Superior temporal gyrus (tissue), 1 donor: ENCODE measurements at regions not wholly inside any gene's neighbourhood (a gene's known extent, or its start where the extent isn't known, plus 50 kb on each side); places are given as distances from the start of the nearest gene placed in this dataset.

ENCODE experiments used
- DNase-seq: peaks from one replicate; pipeline ENCODE4 v3.0.0-alpha.2; 2016; ENCODE audit errors: extremely low spot score

DNA sequence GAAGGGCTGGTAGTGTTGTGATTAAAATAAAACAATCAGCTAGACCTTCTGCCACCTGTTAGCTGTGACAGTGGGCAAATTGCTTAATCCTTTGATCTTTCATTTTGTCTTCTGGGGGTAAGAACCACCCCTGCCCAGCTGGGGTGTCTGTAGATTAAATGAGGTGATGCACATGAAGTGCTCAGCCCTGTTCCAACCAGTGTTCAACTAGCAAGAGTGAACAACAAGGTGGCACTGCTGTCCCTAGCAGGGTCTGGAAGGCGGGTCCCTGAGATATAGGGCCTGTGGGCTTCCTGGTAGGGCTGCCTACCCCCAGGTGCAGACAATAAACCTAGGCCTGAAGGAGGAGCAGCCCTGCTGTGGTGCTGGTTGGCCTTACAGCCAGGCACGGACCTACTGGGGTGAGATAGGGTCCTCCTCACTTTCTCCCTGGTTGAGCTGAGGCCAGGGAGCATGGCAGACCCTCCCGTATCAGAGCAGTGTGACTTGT lies 60.6 kb downstream of the ARL6IP4 start:
- no peak for DNase-seq

DNA sequence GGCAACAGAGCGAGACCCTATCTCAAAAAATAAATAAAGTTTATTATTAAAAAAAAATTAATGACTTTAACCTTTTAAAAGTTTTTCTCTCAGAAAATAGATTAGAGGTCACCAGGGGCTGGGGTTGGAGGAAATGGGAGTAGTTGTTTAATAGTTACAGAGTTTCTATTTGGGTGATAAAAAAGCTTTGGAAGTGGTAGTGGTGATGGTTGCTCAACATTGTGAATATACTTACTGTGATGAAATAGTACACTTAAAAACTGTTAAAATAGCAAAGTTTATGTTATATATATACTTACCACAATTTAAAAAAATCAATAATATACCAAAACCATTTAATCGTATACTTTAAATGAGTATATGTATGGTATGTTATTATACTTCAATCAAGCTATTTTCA lies 59.6 kb downstream of the ARL6IP4 start:
- DNase-seq, result no peak

DNA sequence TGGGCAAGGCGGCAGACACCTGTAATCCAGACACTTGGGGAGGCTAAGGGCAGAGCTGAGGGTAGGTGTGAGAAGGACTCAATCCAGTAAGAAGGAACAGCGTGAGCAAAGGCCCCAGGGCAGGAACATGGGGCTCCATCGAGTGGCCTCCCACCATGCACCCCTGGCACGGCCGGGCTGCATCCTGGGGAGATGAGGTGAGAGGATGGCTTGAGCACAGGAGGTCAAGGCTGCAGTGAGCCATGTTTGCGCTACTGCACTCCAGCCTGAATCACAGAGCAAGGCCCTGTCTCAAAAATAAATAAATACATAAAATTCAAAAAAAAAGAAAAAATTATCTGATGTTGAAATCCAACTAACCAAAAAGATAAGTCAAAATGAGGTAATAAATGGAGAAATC lies 58.5 kb downstream of the ARL6IP4 start:
- DNase-seq, result no peak

DNA sequence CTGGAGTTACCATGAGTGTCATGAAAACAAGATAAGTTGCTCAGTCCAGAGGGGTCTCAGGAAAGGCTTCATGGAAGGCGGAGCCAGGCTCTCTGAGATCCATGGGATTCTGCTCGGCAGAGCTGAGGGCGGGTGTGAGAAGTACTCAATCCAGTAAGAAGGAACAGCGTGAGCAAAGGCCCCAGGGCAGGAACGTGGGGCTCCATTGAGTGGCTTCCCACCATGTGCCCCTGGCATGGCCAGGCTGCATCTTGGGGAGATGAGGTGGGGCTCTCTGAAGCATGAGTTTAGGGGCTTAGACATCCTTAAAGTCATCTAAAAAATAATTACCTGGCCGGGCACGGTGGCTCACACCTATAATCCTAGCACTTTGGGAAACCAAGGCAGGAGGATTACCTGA lies 58.0 kb downstream of the ARL6IP4 start:
- DNase-seq, result no peak

DNA sequence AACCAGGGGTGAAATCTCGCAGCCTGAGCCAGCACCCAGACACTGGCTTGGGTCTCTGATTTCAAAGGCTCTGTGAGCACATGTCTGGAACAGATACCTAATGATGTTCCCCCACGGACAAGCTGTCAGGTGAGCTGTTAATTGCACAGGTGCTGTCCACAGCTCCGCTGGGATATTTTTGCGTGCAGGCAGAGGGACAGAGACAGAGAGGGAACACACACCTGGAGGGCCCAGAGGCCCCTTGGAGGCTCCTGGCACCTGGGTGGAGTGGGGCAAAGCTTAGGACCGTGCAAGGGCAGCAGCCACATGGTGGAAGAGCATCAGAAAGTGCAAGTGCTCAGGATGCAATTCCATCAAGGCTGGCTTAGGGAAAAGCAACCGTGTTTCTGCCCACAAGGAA lies 57.3 kb downstream of the ARL6IP4 start:
- no peak for DNase-seq

DNA sequence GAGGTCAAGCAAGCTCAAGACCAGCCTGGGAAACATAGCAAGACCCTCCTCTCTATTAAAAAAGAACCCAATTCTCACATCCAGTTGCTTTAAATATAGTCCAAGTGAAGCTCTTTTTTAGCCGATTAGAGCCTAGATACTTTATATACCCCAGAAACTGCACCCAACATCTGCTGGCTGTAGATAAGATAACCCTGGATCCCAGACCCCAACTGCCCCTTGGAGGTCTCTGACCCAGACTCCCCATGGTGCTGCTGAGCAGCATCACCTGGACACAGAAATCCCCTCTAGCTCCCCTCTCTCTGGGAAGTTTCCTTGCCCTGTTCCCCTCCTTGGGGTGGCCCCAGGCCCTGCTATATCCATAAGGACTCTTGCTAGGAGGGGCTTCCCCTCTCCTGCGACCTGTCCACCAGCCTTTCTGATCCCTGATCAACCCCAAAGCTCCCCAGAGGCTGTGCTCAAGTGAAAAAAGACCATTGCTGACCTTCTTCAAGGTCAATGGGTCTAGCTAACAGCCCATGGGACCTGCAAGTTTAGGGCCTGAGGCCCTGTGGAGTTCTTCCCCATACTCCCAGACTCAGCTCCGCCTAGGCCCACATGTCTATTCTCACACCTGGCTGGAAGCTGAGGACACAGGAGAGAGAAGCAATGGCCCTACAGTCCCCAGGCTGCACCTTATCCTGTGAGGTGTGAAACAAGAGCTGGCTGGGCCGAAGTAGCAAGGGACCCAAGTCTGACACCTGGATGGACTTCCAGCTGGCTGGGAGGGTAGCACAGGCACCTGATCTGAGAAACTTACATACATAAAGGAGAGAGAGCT lies 56.2 kb downstream of the ARL6IP4 start:
- DNase-seq, result no peak

DNA sequence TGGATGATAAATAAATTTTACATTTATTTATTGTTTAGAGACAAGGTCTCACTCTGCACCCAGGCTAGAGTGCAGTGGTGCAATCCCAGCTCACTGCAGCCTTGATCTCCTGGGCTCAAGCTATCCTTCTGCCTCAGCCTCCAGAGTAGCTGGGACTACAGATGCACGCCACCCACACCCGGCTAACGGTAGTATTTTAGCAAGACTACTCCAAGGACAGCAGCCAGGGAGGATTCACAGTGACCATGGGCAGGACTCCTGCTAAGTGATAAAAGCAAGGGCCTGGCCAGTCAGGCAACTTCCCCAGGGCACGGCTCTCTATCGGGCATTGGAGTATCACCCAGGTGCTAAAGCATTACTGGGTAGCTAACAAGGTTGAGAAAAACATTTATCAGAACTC lies 55.4 kb downstream of the ARL6IP4 start:
- no peak for DNase-seq

DNA sequence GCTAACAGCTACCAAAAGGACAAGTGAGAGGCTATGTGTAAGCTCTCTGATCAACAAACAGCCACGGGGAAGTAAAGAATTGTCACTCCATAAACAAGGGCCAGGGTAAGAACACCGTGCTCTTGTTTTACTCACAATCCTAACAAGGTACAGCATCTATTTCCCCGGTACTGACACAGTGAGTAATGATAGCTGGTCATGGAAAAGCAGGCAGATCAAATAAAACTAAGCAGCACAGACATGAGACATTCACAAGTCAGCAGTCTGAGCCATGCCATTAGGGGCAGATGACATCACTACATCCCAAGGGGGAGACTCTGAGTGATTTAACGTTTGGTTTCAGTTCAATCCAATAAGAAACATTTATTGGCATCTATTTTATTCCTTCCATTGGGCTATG lies 54.4 kb downstream of the ARL6IP4 start:
- DNase-seq, result no peak

DNA sequence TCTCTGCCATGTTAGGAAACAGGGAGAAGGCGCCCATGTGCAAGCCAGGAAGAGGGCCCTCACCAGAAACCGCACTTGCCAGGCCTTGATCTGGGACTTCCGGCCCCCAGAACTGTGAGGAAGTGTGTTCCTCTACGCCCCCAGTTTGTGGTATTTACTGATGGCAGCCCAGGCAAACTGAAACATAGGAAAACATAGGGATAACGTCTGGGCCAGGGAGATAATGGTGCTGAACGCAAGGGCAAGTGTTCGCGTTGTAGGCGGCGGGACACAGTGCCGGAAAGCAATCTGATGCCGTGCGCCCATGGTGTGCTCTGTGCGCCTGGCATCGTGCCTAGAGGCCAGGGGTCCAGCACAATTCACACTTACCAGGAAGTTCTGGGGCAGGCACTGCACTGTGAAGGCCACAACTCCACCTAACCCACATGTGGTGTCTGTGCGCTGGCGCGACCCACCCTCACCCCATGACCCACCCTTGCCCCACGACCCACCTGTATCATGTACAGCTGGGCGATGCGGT lies 53.6 kb downstream of the ARL6IP4 start:
- no peak for DNase-seq

DNA sequence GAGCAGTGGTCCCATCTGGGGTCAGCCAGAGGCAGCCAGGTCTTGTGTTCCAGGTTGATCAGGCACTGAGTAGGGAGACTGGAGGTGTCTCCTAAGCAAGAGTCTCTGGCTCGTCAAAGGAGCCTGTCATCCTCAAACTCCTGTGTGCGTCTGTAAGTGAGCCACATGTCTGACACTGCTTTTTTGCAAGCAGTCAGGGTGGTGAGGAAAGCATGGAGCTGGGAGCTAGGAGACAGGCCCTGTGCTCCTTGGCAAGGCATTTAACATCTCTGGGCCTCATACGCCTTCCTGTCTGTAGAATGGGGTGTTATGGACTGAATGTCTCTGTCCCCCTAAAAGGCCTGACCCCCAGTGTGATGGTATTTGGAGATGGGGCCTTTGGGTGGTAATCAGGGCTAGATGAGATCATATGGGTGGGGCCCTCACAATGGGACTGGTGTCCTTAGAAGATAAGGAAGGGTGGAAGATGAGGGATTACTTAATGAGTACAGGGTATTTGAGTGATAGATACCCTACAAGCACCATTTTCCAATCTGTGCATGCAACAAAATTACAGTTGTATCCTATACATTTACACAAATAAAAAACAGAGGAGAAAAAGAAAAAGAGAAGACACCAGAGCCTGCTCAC lies 53.0 kb downstream of the ARL6IP4 start:
- no peak for DNase-seq

DNA sequence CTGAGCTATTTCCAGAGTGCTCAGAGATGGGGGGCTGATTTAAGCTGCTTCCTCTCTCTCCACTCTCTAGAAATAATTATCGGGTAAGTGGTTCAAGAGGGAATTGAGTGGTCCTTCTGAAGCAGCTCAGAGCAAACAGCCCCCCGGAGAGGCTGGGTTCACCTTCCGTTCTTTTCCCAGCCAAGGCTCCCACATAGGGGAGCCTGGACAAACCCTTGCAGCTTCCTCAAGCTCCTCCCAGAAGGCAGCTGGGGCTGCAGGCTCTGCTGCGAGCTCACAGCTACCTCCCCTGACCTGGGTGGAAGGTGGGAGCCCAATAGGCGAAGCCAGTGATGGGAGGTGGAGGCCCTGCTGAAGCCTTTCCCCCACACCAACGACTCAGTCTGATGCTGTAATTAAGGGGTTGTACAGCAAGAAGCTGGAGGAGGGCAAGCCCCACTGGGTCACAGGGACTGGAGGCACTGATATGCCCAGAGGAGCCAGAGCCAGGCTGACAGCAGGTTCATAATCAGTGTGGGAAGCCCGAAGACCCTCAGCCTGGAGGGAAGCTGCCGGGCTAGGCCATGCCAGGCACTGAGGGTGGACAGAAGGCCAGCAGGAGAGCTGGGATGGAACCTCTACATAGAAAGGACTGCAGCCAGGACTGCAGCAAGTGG lies 52.4 kb downstream of the ARL6IP4 start:
- no peak for DNase-seq
